Colon (tissue), 2 donors: ENCODE measurements at regions not wholly inside any gene's neighbourhood (a gene's known extent, or its start where the extent isn't known, plus 50 kb on each side); places are given as distances from the start of the nearest gene placed in this dataset.

Experiments
- FAIRE-seq: peaks from 2 replicates; lab custom pipeline; 2012; peaks lifted over from hg19 to GRCh38; lab: Jason Lieb, UNC
- donor health status: control.
- donor health status: control.

DNA sequence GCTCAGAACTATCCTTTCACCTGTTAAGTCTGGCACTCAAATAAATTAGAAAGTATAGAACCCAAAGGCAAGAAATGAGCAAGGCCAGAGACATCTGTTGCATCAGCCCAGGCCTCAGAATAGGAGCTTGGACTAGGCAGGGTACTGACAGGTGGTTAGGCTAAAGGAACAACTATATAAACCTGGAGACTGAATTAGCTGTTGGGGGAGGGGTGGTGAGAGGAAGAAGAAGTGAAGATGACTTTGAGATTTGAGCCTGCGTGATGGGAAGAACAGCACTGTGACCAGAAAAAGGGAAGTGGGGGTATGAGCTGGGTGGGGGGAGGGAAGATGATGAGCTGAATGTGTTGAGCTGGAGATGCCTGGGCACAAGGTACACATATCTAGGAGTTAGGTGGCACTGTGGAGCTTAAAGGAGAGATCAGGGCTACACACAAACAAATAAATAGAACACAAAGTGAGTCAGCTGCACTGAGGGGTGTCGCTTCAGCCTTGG lies 244.7 kb downstream of the PTEN start:
- no peak for FAIRE-seq

DNA sequence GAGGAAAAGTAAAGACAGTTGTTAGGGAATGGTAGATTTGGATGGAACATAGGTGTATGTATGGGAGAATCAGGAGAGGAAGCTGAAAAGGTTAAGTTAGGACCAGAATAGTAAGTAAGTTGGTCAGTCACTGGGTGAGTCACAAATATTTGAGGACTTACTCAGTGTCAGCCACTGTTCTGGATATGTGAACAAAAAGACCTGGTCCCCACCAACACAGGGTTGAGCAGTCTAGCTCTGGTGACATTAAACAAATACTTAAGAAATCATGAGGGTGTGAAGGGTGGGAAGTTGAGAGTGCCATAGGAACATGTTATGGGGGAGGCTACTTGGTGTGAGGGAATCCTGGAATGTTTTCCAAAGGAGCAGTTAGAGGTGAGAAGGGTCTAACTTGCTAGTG lies 246.9 kb downstream of the PTEN start:
- FAIRE-seq: no peak

DNA sequence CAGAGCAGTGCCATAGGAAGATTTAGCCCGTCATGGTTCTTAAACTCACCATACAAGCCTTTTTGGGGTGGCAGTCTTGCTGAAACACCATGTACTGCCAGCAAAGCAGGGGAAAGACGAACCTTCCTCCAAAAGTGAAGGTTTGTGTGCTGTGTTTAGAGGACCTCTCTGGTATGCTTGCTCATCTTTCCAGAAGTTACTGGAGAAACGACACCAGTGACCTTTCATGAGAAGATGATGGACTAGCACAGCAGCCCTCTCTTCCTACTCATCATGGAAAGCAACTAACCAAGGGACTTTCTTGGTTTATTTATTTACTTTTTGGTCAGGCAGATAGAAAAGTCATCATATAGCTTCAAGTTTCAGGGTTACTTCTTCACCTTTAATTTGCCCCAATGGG lies 247.4 kb downstream of the PTEN start:
- FAIRE-seq: no peak

DNA sequence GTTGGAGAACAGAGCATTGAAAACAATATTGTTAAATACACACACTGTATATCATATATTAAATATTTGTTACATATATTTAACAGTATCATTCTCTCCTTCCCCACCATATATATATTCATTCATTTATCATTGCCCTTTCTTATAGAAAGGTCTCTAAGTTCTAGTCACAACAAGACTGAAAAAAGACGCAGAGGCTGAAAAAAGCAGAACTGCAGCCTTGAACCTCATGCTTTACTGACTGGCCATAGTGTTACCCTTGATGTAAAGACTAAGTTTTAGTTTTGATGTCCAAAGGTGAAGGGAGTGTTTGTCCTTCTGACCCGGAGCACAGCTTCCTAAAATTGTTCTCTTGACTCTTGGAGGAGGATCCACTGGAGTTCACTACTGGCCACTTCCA lies 247.9 kb downstream of the PTEN start:
- FAIRE-seq: no peak

DNA sequence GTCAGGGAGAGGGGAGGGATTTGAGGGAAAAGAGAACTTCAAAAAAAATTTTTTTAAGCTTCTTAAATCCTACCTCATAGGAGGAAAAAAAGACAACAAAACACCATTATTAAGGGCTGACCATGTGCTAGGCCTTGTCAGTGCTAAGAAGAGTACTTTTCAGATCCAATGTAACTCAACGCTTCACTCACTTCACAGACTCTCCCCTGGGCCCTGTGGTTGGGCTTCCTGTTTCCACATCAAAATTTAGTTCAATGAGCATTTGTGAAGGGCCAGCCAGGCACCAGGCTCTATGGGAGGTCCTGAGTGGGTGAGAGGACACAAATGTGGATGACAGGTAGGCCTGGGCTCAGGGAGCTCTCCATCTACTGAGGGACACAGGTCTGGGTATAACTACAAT lies 249.8 kb downstream of the PTEN start:
- no peak for FAIRE-seq

DNA sequence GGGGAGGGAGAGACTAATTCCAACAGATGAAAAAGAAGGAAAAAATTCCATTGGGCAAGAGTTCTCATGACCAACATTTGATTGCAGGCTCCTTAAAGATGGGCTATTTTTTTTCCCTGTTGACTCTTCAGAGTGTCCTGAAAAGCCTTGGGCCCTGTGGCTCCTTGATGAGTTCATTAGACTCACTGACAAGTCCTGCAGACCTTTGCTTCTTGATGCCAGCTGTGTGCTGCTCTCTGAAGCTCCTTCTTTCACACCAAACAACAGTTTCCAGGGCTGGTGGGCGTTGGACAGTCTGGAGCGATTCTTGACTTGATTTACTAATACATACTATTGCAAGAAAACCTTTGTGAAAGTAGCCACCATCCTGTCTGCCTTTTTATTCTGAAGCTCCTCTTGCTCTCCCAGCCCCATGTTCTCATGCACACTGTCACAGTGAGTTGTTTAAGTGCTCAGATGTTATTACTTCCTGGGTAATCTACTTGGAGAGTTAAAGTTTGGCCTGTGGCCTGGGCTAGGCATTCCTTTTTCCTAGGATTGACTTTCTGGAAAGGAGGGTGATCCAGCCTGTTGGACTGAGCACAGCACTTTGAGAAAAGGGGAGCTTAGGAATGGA lies 250.3 kb downstream of the PTEN start:
- FAIRE-seq: no peak

DNA sequence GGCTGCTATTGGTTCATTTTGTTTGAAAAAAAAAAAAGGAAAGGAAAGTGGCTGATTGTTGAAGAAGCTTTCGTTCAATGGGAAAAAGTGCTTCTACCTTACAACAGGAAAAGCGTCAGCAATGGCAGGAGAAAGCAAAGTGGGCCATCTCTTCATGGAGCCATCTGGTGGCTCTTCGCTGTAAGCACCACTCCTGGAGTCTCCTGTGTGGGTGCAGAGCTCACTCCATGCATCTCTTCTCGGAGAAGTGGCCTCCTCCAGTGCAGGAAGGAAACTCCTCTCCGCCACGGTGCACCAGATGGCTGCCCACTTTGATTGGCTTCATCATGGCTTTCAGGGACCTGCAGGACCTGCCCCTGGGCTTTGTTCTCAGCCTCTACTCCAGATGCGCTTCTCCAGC lies 250.9 kb downstream of the PTEN start:
- FAIRE-seq: no peak

DNA sequence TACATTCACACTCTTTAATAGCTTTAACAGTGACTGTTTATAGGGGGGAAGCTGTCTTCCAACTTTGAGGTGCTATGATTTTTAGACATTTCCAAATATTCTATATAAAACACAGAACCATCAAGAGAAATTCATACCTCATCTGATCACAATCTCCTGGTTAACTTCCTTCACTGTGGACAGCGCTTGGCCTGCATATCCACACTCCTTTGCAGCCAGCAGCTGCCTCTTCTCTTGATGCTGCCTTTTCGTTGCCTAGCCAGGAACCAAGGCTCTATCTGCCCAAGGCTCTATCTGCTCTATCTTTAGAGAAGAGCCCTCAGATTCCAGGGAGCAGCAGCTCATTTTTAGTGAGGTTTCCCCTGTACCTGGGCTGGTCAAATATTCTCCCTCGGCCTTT lies 252.0 kb downstream of the PTEN start:
- FAIRE-seq: no peak

DNA sequence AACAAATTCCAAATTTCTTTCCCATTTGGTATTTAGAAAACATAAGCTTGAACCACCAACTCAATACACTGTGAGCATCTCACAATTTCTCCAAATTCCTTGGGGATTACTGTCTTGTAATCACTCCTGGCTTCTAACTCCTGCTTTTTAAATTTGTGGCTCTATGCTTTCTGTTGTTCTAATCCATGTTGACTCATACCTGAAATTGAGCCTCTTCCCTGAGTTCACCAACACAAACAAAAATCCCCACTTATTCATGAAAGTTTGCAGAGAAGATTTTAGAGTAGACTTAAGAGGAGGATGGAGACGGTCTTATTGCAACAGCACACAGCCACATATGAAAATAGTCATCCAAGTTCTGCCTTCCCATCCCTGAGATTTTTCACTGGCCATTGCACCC lies 252.5 kb downstream of the PTEN start:
- FAIRE-seq: no peak

DNA sequence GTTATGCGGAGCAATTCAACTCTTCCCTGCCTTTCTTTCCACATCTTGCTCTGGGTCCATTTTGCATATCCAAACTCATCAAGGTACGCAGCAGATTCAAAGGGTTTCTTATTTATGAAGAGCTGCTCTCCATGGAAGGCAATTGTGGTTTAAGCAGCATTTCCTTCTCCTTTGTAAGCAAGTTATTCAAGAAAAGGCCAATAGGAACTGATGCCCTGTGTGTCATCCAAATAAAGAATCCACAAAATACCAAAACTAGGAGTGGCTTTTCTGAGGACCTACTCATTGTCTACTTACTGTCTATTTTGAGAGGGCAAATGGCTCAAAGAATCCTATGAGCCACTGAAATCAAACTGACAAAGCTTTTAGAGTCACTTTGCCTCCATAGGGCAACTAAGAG lies 253.1 kb downstream of the PTEN start:
- no peak for FAIRE-seq

DNA sequence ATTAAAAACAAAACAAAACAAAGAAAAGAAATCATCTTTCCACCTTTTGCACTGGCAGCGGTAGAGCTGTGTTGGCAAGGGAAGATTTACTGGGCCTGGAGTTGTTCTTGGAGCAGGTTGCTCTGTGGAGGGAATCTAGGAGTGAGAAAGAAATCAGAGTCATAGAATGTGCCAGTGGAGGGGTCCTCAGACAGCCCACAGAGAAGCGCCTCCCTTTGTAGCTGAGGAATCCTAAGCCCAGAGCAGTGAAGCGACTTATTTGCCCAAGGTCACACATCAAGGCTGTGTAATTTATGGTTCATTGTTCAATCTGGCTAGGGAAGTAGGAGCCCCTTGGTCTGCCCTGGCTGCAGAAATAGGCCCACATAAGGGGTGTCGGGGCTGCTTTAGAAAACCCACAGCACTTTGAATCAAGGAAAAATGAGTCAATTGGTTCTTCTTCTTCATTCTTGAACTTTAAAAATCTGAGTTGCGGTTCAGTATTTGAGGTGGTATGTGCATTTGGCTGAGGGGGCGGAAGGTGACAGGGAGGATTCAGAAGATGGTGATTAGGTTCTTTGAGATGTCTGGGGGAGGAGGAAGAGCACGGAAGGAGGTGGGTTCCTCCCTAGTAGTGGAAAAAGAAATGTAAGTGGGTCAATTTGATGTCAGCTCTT lies 253.7 kb downstream of the PTEN start:
- no peak for FAIRE-seq

DNA sequence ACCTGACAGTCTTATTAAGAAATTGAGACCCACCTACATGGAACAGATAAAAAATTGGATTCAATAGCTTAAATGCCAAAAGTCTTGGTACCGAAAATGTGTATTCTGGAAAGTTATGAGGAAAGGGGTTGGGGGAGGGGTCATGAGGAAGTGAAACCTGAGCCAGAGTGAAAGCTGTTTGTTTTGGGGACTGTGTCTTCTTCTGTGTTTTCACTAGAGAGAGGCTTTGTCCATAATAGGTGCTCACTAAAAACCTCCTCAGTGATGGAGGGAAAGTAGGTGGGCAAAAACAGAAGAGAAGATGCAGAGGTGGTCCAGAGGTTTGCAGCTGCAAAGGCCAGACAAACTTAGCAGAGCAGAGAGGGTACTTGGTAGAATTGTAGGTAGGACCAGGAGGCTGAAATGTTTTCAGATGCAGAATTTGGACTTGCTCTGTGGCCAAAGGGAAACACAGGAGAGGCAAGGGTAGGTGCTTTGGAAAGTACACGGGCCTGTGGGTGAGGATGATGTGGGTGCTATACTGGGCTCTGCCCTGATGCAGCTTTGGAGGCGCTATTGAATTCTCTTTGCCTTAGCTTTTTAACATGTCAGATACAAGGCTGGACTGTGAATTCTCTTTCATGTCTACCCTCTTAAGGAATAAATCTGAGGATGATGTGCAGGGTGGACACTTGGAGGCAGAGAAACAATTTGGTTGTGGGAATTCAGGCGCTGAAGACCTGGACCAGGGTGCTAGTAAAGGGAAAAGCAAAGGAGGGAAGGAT lies 254.6 kb downstream of the PTEN start:
- FAIRE-seq: no peak

DNA sequence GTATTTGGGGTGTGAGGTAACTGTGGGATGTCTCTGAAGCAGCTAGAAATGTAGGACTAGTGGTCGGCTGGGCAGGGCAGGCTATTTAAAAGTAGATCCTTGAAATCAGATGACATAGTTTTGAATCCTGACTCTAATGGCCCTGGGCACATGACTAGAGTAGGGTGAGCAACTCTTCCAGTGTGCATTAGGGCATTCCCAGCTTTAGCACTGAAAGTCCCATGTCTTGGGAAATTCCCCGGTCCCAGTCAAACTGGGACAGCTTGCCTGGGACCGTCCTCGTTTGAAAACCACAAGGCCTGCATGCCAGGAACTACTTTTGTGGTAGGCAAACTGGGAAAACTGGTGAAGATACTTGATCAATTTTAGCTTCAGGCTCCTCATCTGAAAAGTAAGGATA lies 255.3 kb downstream of the PTEN start:
- FAIRE-seq: no peak

DNA sequence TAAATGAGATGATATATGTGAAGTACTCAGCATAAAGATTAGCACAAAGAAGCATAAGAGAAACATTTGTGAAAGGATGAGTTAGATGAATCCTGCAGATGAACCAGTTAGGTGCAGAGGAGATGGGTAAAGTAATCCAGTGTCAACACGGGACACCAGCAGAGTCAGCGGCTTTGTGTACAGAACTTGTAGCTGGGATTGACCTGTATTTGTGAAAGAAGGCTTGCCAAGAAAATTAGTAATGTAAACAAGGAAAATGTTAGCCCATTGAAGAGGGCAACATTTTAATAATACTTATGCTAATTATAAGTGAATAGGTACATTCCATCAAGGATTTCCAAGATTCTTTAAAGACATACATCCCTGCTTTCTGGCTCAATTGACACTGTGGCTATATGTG lies 255.7 kb downstream of the PTEN start:
- FAIRE-seq: no peak

DNA sequence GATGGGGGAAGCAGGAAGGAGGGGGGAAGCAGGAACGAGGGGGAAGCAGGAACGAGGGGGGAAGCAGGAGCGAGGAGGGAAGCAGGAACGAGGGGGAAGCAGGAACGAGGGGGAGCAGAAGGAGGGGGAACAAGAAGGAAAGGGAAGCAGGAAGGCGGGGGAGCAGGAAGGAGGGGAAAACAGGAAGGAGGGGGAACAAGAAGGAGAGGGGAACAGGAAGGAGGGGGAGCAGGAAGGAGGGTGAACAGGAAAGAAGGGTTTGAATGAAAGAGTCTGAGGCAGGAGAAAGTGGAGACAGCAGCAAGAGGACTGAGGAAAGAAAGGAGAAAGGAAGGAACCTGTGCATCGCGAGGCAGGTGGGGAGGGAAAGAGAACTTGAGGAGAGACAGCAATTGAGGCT lies 256.6 kb downstream of the PTEN start:
- no peak for FAIRE-seq

DNA sequence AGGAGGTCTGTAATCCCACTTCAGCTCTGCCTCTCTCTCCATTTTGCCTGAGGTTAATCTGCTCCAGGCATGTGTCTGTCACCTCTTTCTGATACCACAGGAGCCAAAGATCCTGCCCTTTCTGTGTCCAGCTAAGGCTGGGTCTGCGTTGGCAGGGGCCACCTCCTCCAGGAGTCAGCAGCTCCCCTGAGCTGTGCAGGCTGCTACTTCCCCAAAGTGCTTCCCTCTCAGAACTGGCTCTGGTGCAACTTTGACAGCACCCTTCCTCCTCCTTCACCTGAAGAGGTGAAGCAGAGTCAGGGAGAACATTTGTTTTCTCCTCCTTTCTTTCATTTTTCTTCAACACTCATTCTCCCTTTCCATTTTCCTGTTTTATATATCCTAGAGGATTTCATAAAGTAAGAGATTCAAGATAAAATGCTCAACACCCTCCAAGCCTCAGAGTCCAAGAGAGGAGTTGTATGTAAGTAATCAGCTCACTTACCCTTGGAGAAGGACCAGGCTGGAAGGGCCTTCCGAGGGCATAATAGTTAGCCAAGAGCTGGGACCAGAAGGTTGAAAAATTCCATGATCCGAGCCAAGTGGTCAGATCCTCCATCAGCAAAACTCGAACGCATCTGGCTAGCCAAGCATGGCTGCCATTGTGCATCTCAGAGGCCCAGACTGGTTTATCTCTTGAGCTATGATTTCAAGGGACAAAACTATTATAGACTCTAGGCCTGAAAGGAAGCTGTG lies 257.3 kb downstream of the PTEN start:
- FAIRE-seq: no peak

DNA sequence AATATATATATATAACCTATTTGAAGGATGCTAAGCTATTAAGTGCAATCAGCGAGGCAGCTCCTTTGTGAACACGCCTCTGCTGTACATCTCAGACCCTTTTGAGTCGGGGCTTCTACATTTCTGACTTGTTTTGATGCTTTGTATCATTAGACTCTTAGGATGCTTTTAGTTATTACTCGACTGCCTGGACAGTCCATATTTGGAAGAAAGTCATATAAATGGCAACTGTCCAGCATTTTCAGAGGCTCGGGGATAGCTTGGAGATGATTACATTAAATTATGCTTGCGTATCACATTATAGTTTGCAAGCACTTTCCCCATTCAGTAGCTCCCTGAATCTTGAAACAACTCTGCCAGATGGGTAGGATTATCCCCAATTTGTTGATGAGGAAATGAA lies 257.9 kb downstream of the PTEN start:
- FAIRE-seq: no peak

DNA sequence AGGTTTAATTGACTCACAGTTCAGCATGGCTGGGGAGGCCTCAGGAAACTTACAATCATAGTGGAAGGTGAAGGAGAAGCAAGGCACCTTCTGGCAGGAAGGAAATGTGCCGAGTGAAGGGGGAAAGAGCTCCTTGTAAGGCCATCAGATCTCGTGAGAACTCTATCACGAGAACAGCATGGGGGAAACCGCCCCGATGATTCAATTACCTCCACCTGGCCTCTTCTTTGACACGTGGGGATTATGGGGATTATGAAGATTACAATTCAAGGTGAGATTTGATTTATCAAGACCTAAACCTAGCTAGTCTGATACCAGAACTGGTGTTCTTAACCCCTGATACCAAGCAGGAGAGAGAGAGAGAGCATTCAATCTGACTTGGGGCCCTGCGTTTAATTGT lies 258.7 kb downstream of the PTEN start:
- no peak for FAIRE-seq

DNA sequence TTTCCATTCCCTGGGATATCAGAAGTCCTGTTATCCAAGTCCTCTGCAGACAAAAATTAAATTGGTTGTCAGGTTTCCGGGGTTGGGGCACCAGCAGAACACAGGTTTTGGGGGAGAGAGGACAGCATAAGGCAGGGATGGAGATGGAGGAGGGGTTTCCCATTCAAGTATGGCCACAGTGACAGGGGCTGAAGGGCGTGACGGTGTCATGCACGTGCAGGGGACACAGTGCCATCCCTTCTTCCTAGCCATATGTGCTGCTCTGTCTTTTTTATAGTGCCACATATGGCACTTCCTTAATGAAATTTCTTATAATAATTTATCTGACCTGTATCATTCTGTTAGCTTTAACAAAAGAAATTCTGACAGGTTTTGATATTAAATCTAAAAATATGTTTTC lies 259.2 kb downstream of the PTEN start:
- no peak for FAIRE-seq

DNA sequence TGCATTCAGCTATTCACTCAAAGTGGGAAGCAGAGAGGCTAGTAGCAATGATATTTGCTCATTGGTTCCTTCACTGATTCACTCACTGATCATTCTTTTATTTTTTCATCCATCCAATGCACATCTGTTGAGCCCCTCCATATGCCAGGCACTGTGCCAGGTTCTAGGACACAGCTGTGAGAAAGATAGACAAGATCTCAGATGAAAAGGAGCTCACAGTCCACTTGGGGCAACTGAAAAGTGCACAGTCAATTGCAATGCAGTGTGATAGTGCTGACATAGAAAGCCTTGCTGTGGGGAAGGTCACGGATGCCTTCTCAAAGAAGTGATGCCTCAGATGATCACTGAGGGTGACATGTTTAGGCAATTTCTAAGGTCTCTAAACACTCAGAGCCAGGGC lies 262.3 kb downstream of the PTEN start:
- FAIRE-seq: no peak

DNA sequence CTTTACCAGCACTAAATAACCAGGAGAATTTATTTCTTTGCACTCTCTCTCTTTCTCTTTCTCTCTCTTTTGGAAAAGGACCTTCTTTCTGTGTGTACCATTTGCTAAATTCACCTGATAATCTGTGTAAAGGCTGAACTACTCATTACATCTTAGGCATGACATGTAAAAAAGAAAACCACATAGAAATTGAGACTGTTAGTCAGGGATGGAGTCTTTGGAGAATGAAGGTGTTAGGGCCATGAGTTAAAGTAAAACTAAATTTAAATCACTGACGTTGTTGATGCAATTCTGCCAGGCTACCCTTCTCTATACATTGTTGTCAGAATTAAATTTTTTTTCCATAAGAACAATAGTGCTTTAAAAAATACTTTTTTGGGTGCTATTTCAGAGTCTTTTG lies 263.3 kb downstream of the PTEN start:
- FAIRE-seq: no peak

DNA sequence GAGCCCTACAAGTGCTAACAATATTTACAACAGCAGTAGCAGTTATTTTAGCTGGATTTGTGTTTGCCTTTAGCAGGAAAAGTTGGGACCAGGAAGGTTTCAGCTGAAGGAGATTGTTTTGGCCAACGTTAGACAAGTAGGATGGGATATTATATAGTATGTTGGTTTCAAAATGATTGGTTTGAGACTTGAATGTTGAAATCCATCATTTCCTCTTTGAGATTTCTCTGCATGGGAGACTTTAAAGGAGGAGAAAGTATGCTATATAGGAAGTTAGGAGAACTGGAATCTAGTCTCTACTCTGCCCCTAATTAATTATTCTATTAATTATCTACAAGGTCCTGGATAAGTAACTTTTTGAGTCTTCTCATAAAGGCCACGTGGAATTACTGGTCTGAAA lies 263.8 kb downstream of the PTEN start:
- FAIRE-seq: no peak

DNA sequence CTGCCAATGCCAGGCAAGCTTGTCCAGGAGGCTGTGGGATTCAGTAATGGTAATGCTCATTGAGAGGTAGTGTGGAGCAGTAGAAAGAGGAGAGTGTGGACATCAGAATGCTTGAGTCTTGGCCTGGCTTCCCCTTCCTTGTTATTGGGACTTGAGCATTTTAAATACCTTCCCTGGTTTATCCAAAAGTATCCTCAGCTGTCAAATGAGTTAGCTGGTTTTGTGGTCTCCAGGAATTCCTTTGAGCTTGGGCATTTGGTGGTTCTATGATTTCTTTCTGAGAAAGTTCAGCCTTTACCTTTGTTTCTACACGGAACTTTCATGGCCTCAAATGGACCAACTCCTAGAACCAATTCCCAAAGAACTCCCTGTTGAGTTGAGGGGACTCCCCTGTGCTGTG lies 264.3 kb downstream of the PTEN start:
- FAIRE-seq: no peak
